T47D (cell line): ENCODE measurements at regions not wholly inside any gene's neighbourhood (a gene's known extent, or its start where the extent isn't known, plus 50 kb on each side); places are given as distances from the start of the nearest gene placed in this dataset.
"Not testable (repeated sequence)": the region's sequence is repeated elsewhere in the genome, so short reads cannot be mapped to it uniquely, and the experiment has no call there.

Source experiments
- DNase-seq, 2 experiments: peaks; one replicate each; pipeline versions ENCODE4 v3.0.0 to v3.0.0-alpha.2; 2011 to 2012; ENCODE audit warnings: low read depth in 1 of 2, low spot score in 1 of 2
- JUND ChIP-seq: IDR thresholded peaks from 2 replicates; pipeline ENCODE4 v1.6.1; 2012; ENCODE audit warnings: low read depth
- in situ Hi-C: cut with HindIII; loops from 2 replicates; pipeline ENCODE4 v1.10.0; 2016; ENCODE audit warnings: low sequenced_read_pairs, low pct_unique_long_range_greater_than_20kb

GRCh38 chr17:30731210-30732132, 93.0 kb downstream of the CRLF3 start:
- in situ Hi-C loops = not testable (repeated sequence)

GRCh38 chr17:30730837-30731209, 93.7 kb downstream of the CRLF3 start:
- in situ Hi-C loops, DNase-seq: not testable (repeated sequence)

More at GRCh38 chr17:30731210-30732132, 93.0 kb downstream of the CRLF3 start:
- peak; percentile 62 to 86 for DNase-seq

GRCh38 chr17:30730171-30730836, 94.2 kb downstream of the CRLF3 start:
- DNase-seq, in situ Hi-C loops: not testable (repeated sequence)

- DNase-seq, in situ Hi-C loops: not testable (repeated sequence)
Measured at GRCh38 chr17:30729471-30730170, 94.9 kb downstream of the CRLF3 start.

GRCh38 chr17:30727517-30727916, 97.0 kb downstream of the CRLF3 start:
- DNase-seq, in situ Hi-C loops: not testable (repeated sequence)

GRCh38 chr17:30726734-30727133, 97.8 kb downstream of the CRLF3 start:
- in situ Hi-C loops, DNase-seq: not testable (repeated sequence)

- in situ Hi-C loops, DNase-seq: not testable (repeated sequence)
Measured at GRCh38 chr17:30726310-30726709, 98.2 kb downstream of the CRLF3 start.

- in situ Hi-C loops = not testable (repeated sequence)
Measured at GRCh38 chr17:30724034-30724650, 100.3 kb downstream of the CRLF3 start.

GRCh38 chr17:30722114-30722780, 102.2 kb downstream of the CRLF3 start:
- in situ Hi-C loops, DNase-seq: not testable (repeated sequence)

More at GRCh38 chr17:30724034-30724650, 100.3 kb downstream of the CRLF3 start:
- not testable (repeated sequence) for DNase-seq

GRCh38 chr17:30720971-30721370, 103.5 kb downstream of the CRLF3 start:
- DNase-seq, in situ Hi-C loops: not testable (repeated sequence)

GRCh38 chr17:30720013-30720471, 104.5 kb downstream of the CRLF3 start:
- DNase-seq = no peak
- no peak for TF ChIP-seq JUND
- in situ Hi-C loops = no loop called here

GRCh38 chr17:30719131-30719973, 105.1 kb downstream of the CRLF3 start:
- in situ Hi-C loops = not testable (repeated sequence)

GRCh38 chr17:30718691-30719090, 105.8 kb downstream of the CRLF3 start:
- DNase-seq, in situ Hi-C loops: not testable (repeated sequence)

More at GRCh38 chr17:30719131-30719973, 105.1 kb downstream of the CRLF3 start:
- peak in 1 of 2 experiments; percentile 71 for DNase-seq

- DNase-seq, in situ Hi-C loops: not testable (repeated sequence)
Measured at GRCh38 chr17:30718099-30718447, 106.4 kb downstream of the CRLF3 start.
